Liver (tissue), 8 donors: ENCODE measurements at regions not wholly inside any gene's neighbourhood (a gene's known extent, or its start where the extent isn't known, plus 50 kb on each side); places are given as distances from the start of the nearest gene placed in this dataset.
"Not testable (repeated sequence)": the region's sequence is repeated elsewhere in the genome, so short reads cannot be mapped to it uniquely, and the experiment has no call there.

ENCODE experiments used
- DNase-seq: peaks from one replicate; pipeline ENCODE4 v3.0.0-alpha.2; 2017; ENCODE audit warnings: low spot score
- H3K27ac ChIP-seq, 2 donors: one replicate each; pipeline ENCODE4 v1.7.0; 2013; ENCODE audit warnings: inconsistent platforms in 2 of 2, low read length in 2 of 2, control low read depth in 1 of 2, low read depth in 1 of 2, mild to moderate bottlenecking in 1 of 2
- H3K27me3 ChIP-seq, 4 donors: one replicate each; pipeline versions ENCODE4 v1.6.1 to v1.7.0; 2013; ENCODE audit warnings: low read length in 3 of 4, inconsistent platforms in 1 of 4, mild to moderate bottlenecking in 1 of 4, moderate library complexity in 1 of 4; ENCODE audit not compliant: control insufficient read depth in 4 of 4, insufficient read depth in 4 of 4
- H3K36me3 ChIP-seq, 4 donors: one replicate each; pipeline versions ENCODE4 v1.6.1 to v1.7.0; 2013; ENCODE audit warnings: low read length in 3 of 4, mild to moderate bottlenecking in 3 of 4, low read depth in 1 of 4, moderate library complexity in 1 of 4; ENCODE audit not compliant: control insufficient read depth in 4 of 4, insufficient read depth in 3 of 4
- H3K4me1 ChIP-seq, 4 donors: one replicate each; pipeline versions ENCODE4 v1.6.1 to v1.7.0; 2013; ENCODE audit warnings: low read length in 3 of 4, mild to moderate bottlenecking in 3 of 4, moderate library complexity in 1 of 4; ENCODE audit not compliant: control insufficient read depth in 4 of 4, insufficient read depth in 4 of 4
- H3K4me3 ChIP-seq, 3 donors: one replicate each; pipeline versions ENCODE4 v1.6.1 to v1.7.0; 2013; ENCODE audit warnings: low read length in 3 of 3, control low read depth in 1 of 3, low read depth in 1 of 3, mild to moderate bottlenecking in 1 of 3
- H3K9ac ChIP-seq, 2 donors: one replicate each; pipeline ENCODE4 v1.7.0; 2013; ENCODE audit warnings: low read length in 2 of 2, mild to moderate bottlenecking in 2 of 2, moderate library complexity in 2 of 2, control low read depth in 1 of 2, low read depth in 1 of 2
- H3K9me3 ChIP-seq, 4 donors: one replicate each; pipeline versions ENCODE4 v1.6.1 to v1.7.0; 2013; ENCODE audit warnings: low read length in 3 of 4; ENCODE audit not compliant: control insufficient read depth in 4 of 4
- ATF3 ChIP-seq: IDR thresholded peaks from 2 replicates; pipeline ENCODE4 v1.6.1; 2016; ENCODE audit warnings: antibody characterized with exemption
- CTCF ChIP-seq: fragments of 150-350 bp; IDR thresholded peaks from 2 replicates; pipeline ENCODE4 v1.5.1; 2017; ENCODE audit warnings: improper control_type of control experiment, low read depth, low read length; ENCODE audit not compliant: missing input control
- EGR1 ChIP-seq, 2 donors: IDR thresholded peaks; 2 replicates each; pipeline ENCODE4 v1.6.1; 2016 to 2018; ENCODE audit warnings: antibody characterized with exemption in 2 of 2, low read depth in 2 of 2
- FOXA2 ChIP-seq: IDR thresholded peaks from 2 replicates; pipeline ENCODE4 v1.6.1; 2016; ENCODE audit warnings: antibody characterized with exemption
- GABPA ChIP-seq, 2 donors: IDR thresholded peaks in 1 of 2; conservative IDR thresholded peaks in 1 of 2; 2 replicates each; pipeline ENCODE4 v1.6.1; 2016; ENCODE audit warnings: antibody characterized with exemption in 2 of 2, mild to moderate bottlenecking in 1 of 2, moderate library complexity in 1 of 2
- HNF4A ChIP-seq, 2 donors: conservative IDR thresholded peaks; 2 replicates each; pipeline ENCODE4 v1.6.1; 2016; ENCODE audit warnings: antibody characterized with exemption in 2 of 2, mild to moderate bottlenecking in 2 of 2
- HNF4G ChIP-seq: IDR thresholded peaks from 2 replicates; pipeline ENCODE4 v1.6.1; 2016; ENCODE audit warnings: antibody characterized with exemption
- JUND ChIP-seq, 2 donors: IDR thresholded peaks; 2 replicates each; pipeline ENCODE4 v1.6.1; 2016; ENCODE audit warnings: antibody characterized with exemption in 2 of 2
- NR2F2 ChIP-seq: IDR thresholded peaks from 2 replicates; pipeline ENCODE4 v1.6.1; 2016; ENCODE audit warnings: antibody characterized with exemption
- RXRA ChIP-seq, 2 donors: IDR thresholded peaks; 2 replicates each; pipeline ENCODE4 v1.6.1; 2017 to 2018; ENCODE audit warnings: antibody characterized with exemption in 2 of 2, mild to moderate bottlenecking in 1 of 2
- SP1 ChIP-seq: IDR thresholded peaks from 2 replicates; pipeline ENCODE4 v1.6.1; 2018; ENCODE audit warnings: antibody characterized with exemption, mild to moderate bottlenecking
- TAF1 ChIP-seq: conservative IDR thresholded peaks from 2 replicates; pipeline ENCODE4 v1.6.1; 2016; ENCODE audit warnings: antibody characterized with exemption, mild to moderate bottlenecking
- ZBTB33 ChIP-seq: IDR thresholded peaks from 2 replicates; pipeline ENCODE4 v1.6.1; 2016; ENCODE audit warnings: antibody characterized with exemption
- WGBS: extraction: QIAGEN DNeasy Blood & Tissue Kit; methylation state at CpG from one replicate; pipeline ENCODE4 v1.1.7; 2013; 5-methylcytosine and 5-hydroxymethylcytosine counted together
- donor health status: healthy.
- donor health status: healthy.
- donor health status: healthy.
- donor health status: healthy.
- donor health status: healthy.

GRCh38 chr7:80027611-80028173 lies 106.9 kb upstream of the GNAI1 start:
- Histone ChIP-seq H3K36me3 (no peaks in the 10 kb centered on the region), H3K4me1 (no peaks in the 10 kb centered on the region), H3K27me3 (peaks cover 0 to 5% (median 0%) of the 10 kb centered on the region in 4 donors), H3K9ac (no peak overlapping the region), H3K4me3 (no peak overlapping the region), H3K27ac (no peak overlapping the region), H3K9me3 (no peaks in the 10 kb centered on the region)
- 90% methylated on average over 4 of the region's 4 CpGs for WGBS
- no peak for TF ChIP-seq TAF1
- TF ChIP-seq NR2F2: no peak
- TF ChIP-seq GABPA (IDR thresholded peaks at IDR 0.05 in 1 of 2, conservative IDR thresholded peaks at IDR 0.05 in 1 of 2): no peak
- no peak for TF ChIP-seq ZBTB33
- no peak for TF ChIP-seq HNF4G
- TF ChIP-seq ATF3: no peak
- TF ChIP-seq CTCF: no peak
- no peak for TF ChIP-seq SP1
- DNase-seq: no peak

- DNase-seq: no peak
- Histone ChIP-seq H3K9me3 (no peaks in the 10 kb centered on the region), H3K27ac (no peak overlapping the region), H3K4me3 (no peak overlapping the region), H3K27me3 (peaks cover 0 to 5% (median 0%) of the 10 kb centered on the region in 4 donors), H3K4me1 (no peaks in the 10 kb centered on the region), H3K9ac (no peak overlapping the region), H3K36me3 (no peaks in the 10 kb centered on the region)
- WGBS: 95% methylated on average over 4 of the region's 4 CpGs
- TF ChIP-seq HNF4A (conservative IDR thresholded peaks at IDR 0.05) (no peak), HNF4G (no peak), EGR1 (IDR thresholded peaks at IDR 0.05; ENCODE audit: low read depth in 2 of 2) (no peak), NR2F2 (no peak), RXRA (IDR thresholded peaks at IDR 0.05) (no peak), FOXA2 (no peak), JUND (IDR thresholded peaks at IDR 0.05) (no peak), SP1 (no peak)
Observed at GRCh38 chr7:80026766-80027165, 107.9 kb upstream of the GNAI1 start.

- H3K27me3 ChIP-seq, DNase-seq: not testable (repeated sequence)
- 32% methylated on average over 5 of the region's 5 CpGs for WGBS
Observed at GRCh38 chr7:80020277-80020676, 114.4 kb upstream of the GNAI1 start.

GRCh38 chr7:80019809-80020207 lies 114.8 kb upstream of the GNAI1 start:
- WGBS: 82% methylated on average over 4 of the region's 4 CpGs
- not testable (repeated sequence) for DNase-seq, H3K4me3 ChIP-seq

More at GRCh38 chr7:80020277-80020676, 114.4 kb upstream of the GNAI1 start:
- not testable (repeated sequence) for H3K27ac ChIP-seq, H3K4me1 ChIP-seq, H3K36me3 ChIP-seq, H3K9me3 ChIP-seq, H3K9ac ChIP-seq, H3K4me3 ChIP-seq

More at GRCh38 chr7:80019809-80020207, 114.8 kb upstream of the GNAI1 start:
- H3K9me3 ChIP-seq, H3K9ac ChIP-seq, H3K27ac ChIP-seq, H3K36me3 ChIP-seq, H3K4me1 ChIP-seq, H3K27me3 ChIP-seq: not testable (repeated sequence)
